ENCODE measurements at regions not wholly inside any gene's neighbourhood (a gene's known extent, or its start where the extent isn't known, plus 50 kb on each side); places are given as distances from the start of the nearest gene placed in this dataset.

DNA sequence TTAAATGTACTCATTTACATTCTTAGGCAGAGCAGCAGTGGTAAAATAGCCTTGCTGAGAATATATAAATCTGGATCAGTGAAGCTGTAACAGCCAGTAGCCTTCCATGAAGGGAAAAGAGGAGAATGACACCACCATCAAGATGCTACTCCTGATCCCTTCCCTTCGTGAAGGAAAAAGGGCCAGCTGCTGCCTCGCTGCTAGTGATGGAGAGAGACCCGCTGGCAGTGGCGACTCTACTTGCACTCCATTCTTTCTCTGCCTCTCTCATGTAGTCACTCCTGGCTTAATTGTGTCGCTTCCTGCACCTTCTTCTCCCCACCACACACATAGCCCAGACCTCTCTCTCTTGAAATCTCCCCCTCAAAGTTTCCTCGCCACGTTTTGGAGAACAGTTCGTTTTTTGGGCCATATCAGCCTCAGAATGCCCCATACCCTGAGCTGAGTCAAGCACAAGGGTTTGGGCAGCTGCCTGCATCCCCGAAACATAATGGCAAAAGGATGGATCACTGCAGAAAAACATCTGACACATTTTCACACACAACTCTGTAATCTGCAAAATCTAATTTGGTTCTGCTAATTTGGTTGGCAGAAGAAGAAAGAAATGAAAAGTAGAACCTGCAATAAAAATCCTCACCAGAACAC lies 460.3 kb upstream of the IL12A start:
- dilution Hi-C loops (cut with MboI; ENCODE audit: extremely low pct_ligation_motif_present, low sequenced_read_pairs), result no loop called here
- FAIRE-seq (no peak), DNase-seq (ENCODE audit: low read depth, low spot score) (no peak)
- TF ChIP-seq, protein P1, sequence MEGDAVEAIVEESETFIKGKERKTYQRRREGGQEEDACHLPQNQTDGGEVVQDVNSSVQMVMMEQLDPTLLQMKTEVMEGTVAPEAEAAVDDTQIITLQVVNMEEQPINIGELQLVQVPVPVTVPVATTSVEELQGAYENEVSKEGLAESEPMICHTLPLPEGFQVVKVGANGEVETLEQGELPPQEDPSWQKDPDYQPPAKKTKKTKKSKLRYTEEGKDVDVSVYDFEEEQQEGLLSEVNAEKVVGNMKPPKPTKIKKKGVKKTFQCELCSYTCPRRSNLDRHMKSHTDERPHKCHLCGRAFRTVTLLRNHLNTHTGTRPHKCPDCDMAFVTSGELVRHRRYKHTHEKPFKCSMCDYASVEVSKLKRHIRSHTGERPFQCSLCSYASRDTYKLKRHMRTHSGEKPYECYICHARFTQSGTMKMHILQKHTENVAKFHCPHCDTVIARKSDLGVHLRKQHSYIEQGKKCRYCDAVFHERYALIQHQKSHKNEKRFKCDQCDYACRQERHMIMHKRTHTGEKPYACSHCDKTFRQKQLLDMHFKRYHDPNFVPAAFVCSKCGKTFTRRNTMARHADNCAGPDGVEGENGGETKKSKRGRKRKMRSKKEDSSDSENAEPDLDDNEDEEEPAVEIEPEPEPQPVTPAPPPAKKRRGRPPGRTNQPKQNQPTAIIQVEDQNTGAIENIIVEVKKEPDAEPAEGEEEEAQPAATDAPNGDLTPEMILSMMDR (optimal IDR thresholded peaks at IDR 0.05 in 1 of 3, IDR thresholded peaks at IDR 0.05 in 1 of 3, conservative IDR thresholded peaks at IDR 0.05 in 1 of 3; ENCODE audit: extremely low read depth in 1 of 3, insufficient read depth in 2 of 3, low read length in 3 of 3), result no peak
- Histone ChIP-seq H3K9me3 (ENCODE audit: control insufficient read depth, low read depth, low read length) (no peaks in the 10 kb centered on the region), H3K27me3 (ENCODE audit: control insufficient read depth, extremely low read depth, insufficient read depth, low read length) (no peaks in the 10 kb centered on the region), H3K36me3 (ENCODE audit: control insufficient read depth in 2 of 2, extremely low read depth in 1 of 2, insufficient read depth in 2 of 2, low read length in 2 of 2) (no peaks in the 10 kb centered on the region), H4K20me1 (ENCODE audit: control insufficient read depth, extremely low read depth, insufficient read depth, low read length) (no peaks in the 10 kb centered on the region), H3K9ac (ENCODE audit: control insufficient read depth, extremely low read depth, insufficient read depth, low read length) (no peak overlapping the region), H3K4me1 (ENCODE audit: control insufficient read depth, extremely low read depth, insufficient read depth, low read length) (no peaks in the 10 kb centered on the region), H3K4me3 (ENCODE audit: control insufficient read depth in 2 of 3, extremely low read depth in 1 of 3, insufficient read depth in 2 of 3, low read depth in 1 of 3, low read length in 3 of 3) (no peak overlapping the region), H3K27ac (ENCODE audit: control insufficient read depth, insufficient read depth, low read length) (no peak overlapping the region), H3K4me2 (ENCODE audit: control insufficient read depth, extremely low read depth, insufficient read depth, low read depth, low read length) (no peak overlapping the region), H3K9me1 (ENCODE audit: control insufficient read depth, extremely low read depth, insufficient read depth, low read length) (no peaks in the 10 kb centered on the region), H3K79me2 (ENCODE audit: control insufficient read depth, insufficient read depth, low read length) (no peaks in the 10 kb centered on the region), H2AFZ (ENCODE audit: control insufficient read depth, low read length) (no peak overlapping the region)

DNA sequence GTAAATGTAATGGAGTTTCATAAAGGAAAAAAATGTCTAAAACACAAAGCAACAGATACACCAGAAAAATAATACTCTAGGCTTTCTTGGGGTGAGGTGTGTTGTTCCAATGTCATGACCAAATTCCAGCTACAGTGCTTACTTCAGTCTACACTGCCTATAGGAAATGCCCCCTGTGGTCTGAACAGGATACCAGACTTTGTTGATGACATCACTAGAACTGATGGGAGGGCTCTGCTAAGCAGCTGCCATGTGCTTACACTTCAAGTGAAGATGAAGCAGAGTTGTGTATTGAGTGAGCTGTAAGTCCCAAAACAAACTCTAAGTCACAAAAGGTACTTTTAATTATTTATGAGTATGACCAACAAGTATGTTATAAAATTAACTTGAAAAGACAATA lies 456.1 kb upstream of the IL12A start:
- TF ChIP-seq, protein P1 (optimal IDR thresholded peaks at IDR 0.05 in 1 of 3, IDR thresholded peaks at IDR 0.05 in 1 of 3, conservative IDR thresholded peaks at IDR 0.05 in 1 of 3; ENCODE audit: extremely low read depth in 1 of 3, insufficient read depth in 2 of 3, low read length in 3 of 3), result no peak
- no peak for TF ChIP-seq EZH2 (IDR thresholded peaks at IDR 0.05; ENCODE audit: low read length)
- DNase-seq (ENCODE audit: low read depth, low spot score) (no peak), FAIRE-seq (no peak)
- Histone ChIP-seq H3K79me2 (ENCODE audit: control insufficient read depth, insufficient read depth, low read length) (no peaks in the 10 kb centered on the region), H3K4me1 (ENCODE audit: control insufficient read depth, extremely low read depth, insufficient read depth, low read length) (no peaks in the 10 kb centered on the region), H3K9me3 (ENCODE audit: control insufficient read depth, low read depth, low read length) (no peaks in the 10 kb centered on the region), H3K4me2 (ENCODE audit: control insufficient read depth, extremely low read depth, insufficient read depth, low read depth, low read length) (no peak overlapping the region), H3K36me3 (ENCODE audit: control insufficient read depth in 2 of 2, extremely low read depth in 1 of 2, insufficient read depth in 2 of 2, low read length in 2 of 2) (no peaks in the 10 kb centered on the region), H3K4me3 (ENCODE audit: control insufficient read depth in 2 of 3, extremely low read depth in 1 of 3, insufficient read depth in 2 of 3, low read depth in 1 of 3, low read length in 3 of 3) (no peak overlapping the region), H3K9ac (ENCODE audit: control insufficient read depth, extremely low read depth, insufficient read depth, low read length) (no peak overlapping the region), H2AFZ (ENCODE audit: control insufficient read depth, low read length) (no peak overlapping the region), H3K9me1 (ENCODE audit: control insufficient read depth, extremely low read depth, insufficient read depth, low read length) (no peaks in the 10 kb centered on the region), H3K27me3 (ENCODE audit: control insufficient read depth, extremely low read depth, insufficient read depth, low read length) (no peaks in the 10 kb centered on the region), H3K27ac (ENCODE audit: control insufficient read depth, insufficient read depth, low read length) (no peak overlapping the region), H4K20me1 (ENCODE audit: control insufficient read depth, extremely low read depth, insufficient read depth, low read length) (no peaks in the 10 kb centered on the region)
- dilution Hi-C loops (cut with MboI; ENCODE audit: extremely low pct_ligation_motif_present, low sequenced_read_pairs), result no loop called here
